Esophagus squamous epithelium (tissue), 4 donors: ENCODE measurements at regions not wholly inside any gene's neighbourhood (a gene's known extent, or its start where the extent isn't known, plus 50 kb on each side); places are given as distances from the start of the nearest gene placed in this dataset.

Experiments used
- CTCF ChIP-seq, 6 experiments: fragments of 450-650 bp in 4 of 6; fragments of 200-600 bp in 2 of 6; sonication (generic) in 2 of 6; IDR thresholded peaks; one replicate each; pipeline ENCODE4 v1.5.1; 2016 to 2019; ENCODE audit warnings: antibody characterized with exemption in 6 of 6, mild to moderate bottlenecking in 4 of 6, moderate library complexity in 4 of 6
- POLR2A ChIP-seq, 4 donors: fragments of 450-650 bp; IDR thresholded peaks; one replicate each; pipeline ENCODE4 v1.6.1; 2017; ENCODE audit warnings: antibody characterized with exemption in 4 of 4, mild to moderate bottlenecking in 4 of 4, moderate library complexity in 3 of 4

- TF ChIP-seq CTCF (IDR thresholded peaks at IDR 0.05) (no peak), POLR2A (IDR thresholded peaks at IDR 0.05) (no peak)
These were observed 100.8 kb downstream of the TOMM20 start for GRCh38 chr1:235027862-235028250.
